ENCODE measurements at regions not wholly inside any gene's neighbourhood (a gene's known extent, or its start where the extent isn't known, plus 50 kb on each side); places are given as distances from the start of the nearest gene placed in this dataset.

- no peaks in the 10 kb centered on the region for H3K9me3 ChIP-seq (ENCODE audit: control insufficient read depth in 1 of 2, low read length in 2 of 2)
- no peaks in the 10 kb centered on the region for H3K27me3 ChIP-seq (ENCODE audit: low read depth, low read length)
- H3K4me3 ChIP-seq (ENCODE audit: low read depth in 1 of 2, low read length in 2 of 2) = no peak overlapping the region
- no peak overlapping the region for H3K27ac ChIP-seq (ENCODE audit: low read length)
- H3K36me3 ChIP-seq (ENCODE audit: control insufficient read depth in 1 of 2, insufficient read depth in 2 of 2, low read length in 2 of 2) = no peaks in the 10 kb centered on the region
- peaks cover 0 to 9% of the 10 kb centered on the region in 2 donors for H3K4me1 ChIP-seq (ENCODE audit: control insufficient read depth in 1 of 2, insufficient read depth in 2 of 2, low read length in 2 of 2)
Observed at GRCh38 chr1:218946147-218946546, 227.5 kb upstream of the LYPLAL1 start.

- H3K4me3 ChIP-seq (ENCODE audit: low read depth in 1 of 2, low read length in 2 of 2) = no peak overlapping the region
- H3K27ac ChIP-seq (ENCODE audit: low read length) = no peak overlapping the region
- H3K9me3 ChIP-seq (ENCODE audit: control insufficient read depth in 1 of 2, low read length in 2 of 2) = no peaks in the 10 kb centered on the region
Observed at GRCh38 chr1:218948446-218948845, 225.2 kb upstream of the LYPLAL1 start.

GRCh38 chr1:218953386-218953785, 220.3 kb upstream of the LYPLAL1 start:
- Histone ChIP-seq H3K4me1 (ENCODE audit: control insufficient read depth in 1 of 2, insufficient read depth in 2 of 2, low read length in 2 of 2) (no peaks in the 10 kb centered on the region), H3K4me3 (ENCODE audit: low read depth in 1 of 2, low read length in 2 of 2) (no peak overlapping the region)

More at GRCh38 chr1:218948446-218948845, 225.2 kb upstream of the LYPLAL1 start:
- Histone ChIP-seq H3K36me3 (ENCODE audit: control insufficient read depth in 1 of 2, insufficient read depth in 2 of 2, low read length in 2 of 2) (no peaks in the 10 kb centered on the region), H3K4me1 (ENCODE audit: control insufficient read depth in 1 of 2, insufficient read depth in 2 of 2, low read length in 2 of 2) (no peaks in the 10 kb centered on the region), H3K27me3 (ENCODE audit: low read depth, low read length) (no peaks in the 10 kb centered on the region)

GRCh38 chr1:218957971-218958370, 215.7 kb upstream of the LYPLAL1 start:
- Histone ChIP-seq H3K4me3 (ENCODE audit: low read depth in 1 of 2, low read length in 2 of 2) (no peak overlapping the region), H3K36me3 (ENCODE audit: control insufficient read depth in 1 of 2, insufficient read depth in 2 of 2, low read length in 2 of 2) (no peaks in the 10 kb centered on the region)

More at GRCh38 chr1:218953386-218953785, 220.3 kb upstream of the LYPLAL1 start:
- Histone ChIP-seq H3K27me3 (ENCODE audit: low read depth, low read length) (no peaks in the 10 kb centered on the region), H3K36me3 (ENCODE audit: control insufficient read depth in 1 of 2, insufficient read depth in 2 of 2, low read length in 2 of 2) (no peaks in the 10 kb centered on the region), H3K27ac (ENCODE audit: low read length) (no peak overlapping the region), H3K9me3 (ENCODE audit: control insufficient read depth in 1 of 2, low read length in 2 of 2) (no peaks in the 10 kb centered on the region)

GRCh38 chr1:218959784-218960183, 213.9 kb upstream of the LYPLAL1 start:
- Histone ChIP-seq H3K4me3 (ENCODE audit: low read depth in 1 of 2, low read length in 2 of 2) (no peak overlapping the region), H3K9me3 (ENCODE audit: control insufficient read depth in 1 of 2, low read length in 2 of 2) (no peaks in the 10 kb centered on the region), H3K4me1 (ENCODE audit: control insufficient read depth in 1 of 2, insufficient read depth in 2 of 2, low read length in 2 of 2) (no peaks in the 10 kb centered on the region), H3K36me3 (ENCODE audit: control insufficient read depth in 1 of 2, insufficient read depth in 2 of 2, low read length in 2 of 2) (no peaks in the 10 kb centered on the region), H3K27me3 (ENCODE audit: low read depth, low read length) (no peaks in the 10 kb centered on the region), H3K27ac (ENCODE audit: low read length) (no peak overlapping the region)

More at GRCh38 chr1:218957971-218958370, 215.7 kb upstream of the LYPLAL1 start:
- Histone ChIP-seq H3K9me3 (ENCODE audit: control insufficient read depth in 1 of 2, low read length in 2 of 2) (no peaks in the 10 kb centered on the region), H3K27ac (ENCODE audit: low read length) (no peak overlapping the region), H3K27me3 (ENCODE audit: low read depth, low read length) (no peaks in the 10 kb centered on the region), H3K4me1 (ENCODE audit: control insufficient read depth in 1 of 2, insufficient read depth in 2 of 2, low read length in 2 of 2) (no peaks in the 10 kb centered on the region)

- H3K36me3 ChIP-seq (ENCODE audit: control insufficient read depth in 1 of 2, insufficient read depth in 2 of 2, low read length in 2 of 2) = no peaks in the 10 kb centered on the region
- no peaks in the 10 kb centered on the region for H3K27me3 ChIP-seq (ENCODE audit: low read depth, low read length)
- H3K27ac ChIP-seq (ENCODE audit: low read length) = no peak overlapping the region
- H3K4me3 ChIP-seq (ENCODE audit: low read depth in 1 of 2, low read length in 2 of 2) = no peak overlapping the region
- H3K4me1 ChIP-seq (ENCODE audit: control insufficient read depth in 1 of 2, insufficient read depth in 2 of 2, low read length in 2 of 2) = no peaks in the 10 kb centered on the region
- peaks cover 7% of the 10 kb centered on the region in 2 donors for H3K9me3 ChIP-seq (ENCODE audit: control insufficient read depth in 1 of 2, low read length in 2 of 2)
Observed at GRCh38 chr1:218964471-218965185, 209.1 kb upstream of the LYPLAL1 start.

- Histone ChIP-seq H3K4me1 (ENCODE audit: control insufficient read depth in 1 of 2, insufficient read depth in 2 of 2, low read length in 2 of 2) (no peaks in the 10 kb centered on the region), H3K27ac (ENCODE audit: low read length) (no peak overlapping the region), H3K9me3 (ENCODE audit: control insufficient read depth in 1 of 2, low read length in 2 of 2) (peaks cover 7% of the 10 kb centered on the region in 2 donors), H3K4me3 (ENCODE audit: low read depth in 1 of 2, low read length in 2 of 2) (no peak overlapping the region), H3K27me3 (ENCODE audit: low read depth, low read length) (no peaks in the 10 kb centered on the region), H3K36me3 (ENCODE audit: control insufficient read depth in 1 of 2, insufficient read depth in 2 of 2, low read length in 2 of 2) (no peaks in the 10 kb centered on the region)
Observed at GRCh38 chr1:218965821-218966220, 207.9 kb upstream of the LYPLAL1 start.

GRCh38 chr1:218967254-218967653, 206.4 kb upstream of the LYPLAL1 start:
- Histone ChIP-seq H3K27me3 (ENCODE audit: low read depth, low read length) (no peaks in the 10 kb centered on the region), H3K27ac (ENCODE audit: low read length) (no peak overlapping the region), H3K4me3 (ENCODE audit: low read depth in 1 of 2, low read length in 2 of 2) (no peak overlapping the region), H3K36me3 (ENCODE audit: control insufficient read depth in 1 of 2, insufficient read depth in 2 of 2, low read length in 2 of 2) (no peaks in the 10 kb centered on the region), H3K9me3 (ENCODE audit: control insufficient read depth in 1 of 2, low read length in 2 of 2) (peaks cover 7% of the 10 kb centered on the region in 2 donors), H3K4me1 (ENCODE audit: control insufficient read depth in 1 of 2, insufficient read depth in 2 of 2, low read length in 2 of 2) (no peaks in the 10 kb centered on the region)

- H3K9me3 ChIP-seq (ENCODE audit: control insufficient read depth in 1 of 2, low read length in 2 of 2) = peaks cover 7% of the 10 kb centered on the region in 2 donors
- H3K27ac ChIP-seq (ENCODE audit: low read length) = no peak overlapping the region
- H3K4me3 ChIP-seq (ENCODE audit: low read depth in 1 of 2, low read length in 2 of 2) = no peak overlapping the region
- H3K36me3 ChIP-seq (ENCODE audit: control insufficient read depth in 1 of 2, insufficient read depth in 2 of 2, low read length in 2 of 2) = no peaks in the 10 kb centered on the region
- H3K4me1 ChIP-seq (ENCODE audit: control insufficient read depth in 1 of 2, insufficient read depth in 2 of 2, low read length in 2 of 2) = no peaks in the 10 kb centered on the region
- no peaks in the 10 kb centered on the region for H3K27me3 ChIP-seq (ENCODE audit: low read depth, low read length)
Observed at GRCh38 chr1:218967836-218968235, 205.8 kb upstream of the LYPLAL1 start.

GRCh38 chr1:218969006-218969405, 204.7 kb upstream of the LYPLAL1 start:
- Histone ChIP-seq H3K4me3 (ENCODE audit: low read depth in 1 of 2, low read length in 2 of 2) (no peak overlapping the region), H3K36me3 (ENCODE audit: control insufficient read depth in 1 of 2, insufficient read depth in 2 of 2, low read length in 2 of 2) (no peaks in the 10 kb centered on the region), H3K27me3 (ENCODE audit: low read depth, low read length) (no peaks in the 10 kb centered on the region)

GRCh38 chr1:218970397-218970990, 203.2 kb upstream of the LYPLAL1 start:
- Histone ChIP-seq H3K9me3 (ENCODE audit: control insufficient read depth in 1 of 2, low read length in 2 of 2) (peaks cover 7% of the 10 kb centered on the region in 2 donors), H3K36me3 (ENCODE audit: control insufficient read depth in 1 of 2, insufficient read depth in 2 of 2, low read length in 2 of 2) (no peaks in the 10 kb centered on the region), H3K4me3 (ENCODE audit: low read depth in 1 of 2, low read length in 2 of 2) (no peak overlapping the region), H3K27ac (ENCODE audit: low read length) (no peak overlapping the region), H3K27me3 (ENCODE audit: low read depth, low read length) (no peaks in the 10 kb centered on the region), H3K4me1 (ENCODE audit: control insufficient read depth in 1 of 2, insufficient read depth in 2 of 2, low read length in 2 of 2) (no peaks in the 10 kb centered on the region)

More at GRCh38 chr1:218969006-218969405, 204.7 kb upstream of the LYPLAL1 start:
- H3K4me1 ChIP-seq (ENCODE audit: control insufficient read depth in 1 of 2, insufficient read depth in 2 of 2, low read length in 2 of 2) = no peaks in the 10 kb centered on the region
- H3K27ac ChIP-seq (ENCODE audit: low read length) = no peak overlapping the region
- H3K9me3 ChIP-seq (ENCODE audit: control insufficient read depth in 1 of 2, low read length in 2 of 2) = peaks cover 7% of the 10 kb centered on the region in 2 donors
